Muscle of leg (tissue), 3 donors: ENCODE measurements at regions not wholly inside any gene's neighbourhood (a gene's known extent, or its start where the extent isn't known, plus 50 kb on each side); places are given as distances from the start of the nearest gene placed in this dataset.
A peak's percentile ranks its signal among the peaks of the same experiment; 100 is the strongest.

ENCODE experiments used
- DNase-seq: peaks from one replicate; pipeline ENCODE4 v3.0.0; 2013
- H3K27ac ChIP-seq: one replicate; pipeline ENCODE4 v1.5.1; 2013; ENCODE audit warnings: mild to moderate bottlenecking, low read length, control low read depth
- H3K27me3 ChIP-seq: one replicate; pipeline ENCODE4 v1.6.1; 2013; ENCODE audit warnings: low read length; ENCODE audit not compliant: control insufficient read depth, insufficient read depth
- H3K36me3 ChIP-seq: one replicate; pipeline ENCODE4 v1.6.1; 2013; ENCODE audit warnings: low read length; ENCODE audit not compliant: control insufficient read depth, insufficient read depth
- H3K4me1 ChIP-seq: one replicate; pipeline ENCODE4 v1.6.1; 2013; ENCODE audit warnings: low read length; ENCODE audit not compliant: control insufficient read depth, insufficient read depth
- H3K4me3 ChIP-seq: one replicate; pipeline ENCODE4 v1.5.1; 2013; ENCODE audit warnings: low read length, control low read depth
- H3K9me3 ChIP-seq: replicated peaks from 2 replicates; pipeline ENCODE4 v1.6.1; 2013; ENCODE audit warnings: low read depth, low read length; ENCODE audit not compliant: control insufficient read depth
- WGBS: methylation state at CpG from one replicate; pipeline ENCODE4 v1.1.5; 2013; ENCODE audit warnings: missing lambda C conversion rate; ENCODE audit not compliant: insufficient coverage; 5-methylcytosine and 5-hydroxymethylcytosine counted together

DNA sequence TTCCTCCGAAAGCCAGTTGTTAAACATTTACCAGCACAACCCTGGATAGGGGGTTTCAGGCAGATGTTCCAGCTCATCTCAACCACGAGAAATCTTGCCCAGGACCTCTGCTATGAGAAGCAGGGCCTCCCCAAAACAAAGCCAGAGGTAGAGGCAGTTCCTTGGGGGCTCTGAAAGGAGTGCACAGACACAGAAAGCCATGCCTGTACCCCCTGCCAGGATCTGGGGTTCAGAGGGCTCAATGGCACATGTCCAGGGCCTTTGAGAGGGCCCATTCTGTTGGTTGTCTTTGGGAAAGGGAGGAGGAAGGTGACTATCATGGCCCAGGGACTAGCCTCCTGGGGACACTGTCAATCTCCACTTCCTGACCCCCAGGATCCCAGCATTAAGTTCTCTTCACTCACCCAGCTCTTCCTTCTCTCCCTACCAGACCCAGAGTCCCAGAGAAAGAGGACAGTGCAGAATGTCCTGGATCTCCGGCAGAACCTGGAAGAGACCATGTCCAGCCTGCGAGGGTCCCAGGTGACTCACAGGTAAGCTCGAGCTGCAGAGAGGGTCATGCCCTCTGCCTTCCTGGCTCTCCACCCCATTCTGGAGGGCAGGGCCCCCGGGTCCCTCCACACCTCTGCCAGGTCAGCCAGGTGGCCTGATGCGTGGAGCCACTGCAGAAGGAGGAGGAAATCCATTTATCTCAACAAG lies 116.4 kb upstream of the IPO9 start:
- no peak overlapping the region for H3K4me3 ChIP-seq
- no peaks in the 10 kb centered on the region for H3K27me3 ChIP-seq
- no peak overlapping the region for H3K27ac ChIP-seq
- peaks cover 69% of the 10 kb centered on the region for H3K4me1 ChIP-seq
- WGBS: 81% methylated on average over 4 of the region's 7 CpGs
- no peak for DNase-seq
- peaks cover 38% of the 10 kb centered on the region for H3K36me3 ChIP-seq
- H3K9me3 ChIP-seq: no peaks in the 10 kb centered on the region

DNA sequence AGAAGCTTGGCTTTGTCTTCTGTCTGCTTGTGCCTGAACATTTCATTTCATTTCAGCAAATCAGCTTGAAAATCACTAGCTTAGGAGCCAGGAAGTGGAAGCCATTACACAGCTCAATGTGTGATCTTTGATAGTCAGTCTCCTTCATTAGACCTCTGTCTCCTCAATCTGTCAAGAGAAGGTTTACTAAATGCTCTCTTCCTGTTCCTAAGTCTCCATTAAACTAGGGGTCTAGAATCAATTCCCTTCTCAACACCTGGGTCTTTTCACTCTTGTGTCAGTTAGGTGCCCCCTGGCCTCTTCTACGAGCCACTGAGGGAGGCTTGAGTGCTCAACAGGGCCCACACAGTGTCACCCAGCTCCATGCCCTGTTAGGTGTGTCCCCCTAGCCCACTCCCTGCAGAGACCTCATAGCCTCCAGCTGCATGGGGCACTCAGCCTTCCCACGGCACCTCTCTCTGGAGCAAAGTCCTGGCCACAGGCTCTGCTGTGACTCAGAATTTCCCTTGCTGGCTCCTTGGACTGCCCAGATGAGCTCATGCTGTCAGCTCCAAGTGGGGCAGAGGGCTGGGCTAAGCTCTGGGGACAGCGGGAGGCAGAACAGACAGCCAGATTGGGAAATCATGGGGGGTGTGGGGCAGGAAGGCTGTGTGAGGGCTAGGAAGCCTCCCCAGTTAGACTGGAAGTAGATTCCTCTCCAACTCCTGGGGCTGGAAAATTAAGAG lies 115.7 kb upstream of the IPO9 start:
- Histone ChIP-seq H3K4me3 (no peak overlapping the region), H3K27ac (peak overlapping the region; percentile 57), H3K4me1 (peaks cover 62% of the 10 kb centered on the region), H3K9me3 (no peaks in the 10 kb centered on the region), H3K27me3 (no peaks in the 10 kb centered on the region), H3K36me3 (peaks cover 43% of the 10 kb centered on the region)
- 73% methylated on average over 1 of the region's 3 CpGs for WGBS
- peak; percentile 87 for DNase-seq

DNA sequence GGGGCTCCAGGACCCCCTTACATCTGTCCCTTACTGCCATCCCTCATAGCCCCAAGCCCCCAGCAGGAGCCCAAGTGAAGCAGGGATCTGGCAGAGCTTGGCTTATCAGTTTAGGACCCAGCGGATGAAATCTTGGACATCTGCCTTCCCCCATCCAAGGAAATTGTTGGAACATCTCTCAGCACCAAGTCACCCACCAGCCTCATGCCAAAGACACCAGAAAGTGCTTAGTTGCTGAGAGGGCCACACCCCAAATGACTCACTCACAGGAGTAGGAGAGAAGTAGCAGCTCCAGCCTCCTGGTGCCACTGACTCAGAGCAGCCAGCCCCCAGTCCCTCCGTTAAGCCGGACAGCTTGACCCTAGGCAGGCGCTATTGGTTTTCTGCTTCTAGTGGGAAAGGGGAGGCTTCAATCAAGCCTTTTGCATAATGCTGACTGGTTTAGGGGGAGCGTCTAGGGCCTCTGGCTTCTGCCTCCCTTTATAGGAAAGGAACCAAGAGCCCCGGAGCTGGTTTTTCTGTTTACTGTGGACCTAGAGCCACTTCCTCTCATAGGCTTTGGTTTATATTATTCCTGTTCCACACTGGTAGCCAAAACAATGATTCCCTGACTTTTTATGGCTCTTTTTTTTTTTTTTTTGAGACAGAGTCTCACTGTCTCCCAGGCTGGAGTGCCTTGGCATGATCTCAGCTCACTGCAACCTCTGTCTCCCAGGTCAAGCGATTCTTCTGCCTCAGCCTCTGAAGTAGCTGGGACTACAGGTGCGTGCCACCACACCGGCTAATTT lies 114.2 kb upstream of the IPO9 start:
- DNase-seq: peak; percentile 70
- WGBS: 63% methylated on average over 5 of the region's 9 CpGs
- no peaks in the 10 kb centered on the region for H3K27me3 ChIP-seq
- H3K4me1 ChIP-seq: peaks cover 60% of the 10 kb centered on the region
- peaks cover 53% of the 10 kb centered on the region for H3K36me3 ChIP-seq
- H3K9me3 ChIP-seq: no peaks in the 10 kb centered on the region
- peak overlapping the region; percentile 29 for H3K27ac ChIP-seq
- no peak overlapping the region for H3K4me3 ChIP-seq

DNA sequence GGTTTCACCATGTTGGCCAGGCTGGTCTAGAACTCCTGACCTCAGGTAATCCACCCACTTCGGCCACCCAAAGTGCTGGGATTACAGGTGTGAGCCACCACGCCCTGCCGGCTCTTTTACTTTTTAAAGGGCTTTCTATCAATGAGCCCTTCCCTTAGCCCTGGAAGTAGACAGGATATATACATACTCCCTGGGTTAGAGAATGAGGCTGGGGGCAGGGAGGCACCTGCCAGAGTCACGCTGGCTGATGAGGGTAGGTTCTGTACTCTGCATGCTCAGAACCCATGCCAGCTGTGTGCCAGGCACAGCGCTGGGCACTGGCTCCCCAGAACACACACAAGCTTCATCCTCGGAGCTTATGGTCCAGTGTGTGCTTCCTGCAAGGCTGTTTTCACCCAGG lies 113.6 kb upstream of the IPO9 start:
- peaks cover 64% of the 10 kb centered on the region for H3K4me1 ChIP-seq
- 85% methylated on average over 4 of the region's 6 CpGs for WGBS
- no peak for DNase-seq
- no peaks in the 10 kb centered on the region for H3K27me3 ChIP-seq
- H3K36me3 ChIP-seq: peaks cover 56% of the 10 kb centered on the region
- no peaks in the 10 kb centered on the region for H3K9me3 ChIP-seq
- no peak overlapping the region for H3K4me3 ChIP-seq
- H3K27ac ChIP-seq: peak overlapping the region; percentile 29

DNA sequence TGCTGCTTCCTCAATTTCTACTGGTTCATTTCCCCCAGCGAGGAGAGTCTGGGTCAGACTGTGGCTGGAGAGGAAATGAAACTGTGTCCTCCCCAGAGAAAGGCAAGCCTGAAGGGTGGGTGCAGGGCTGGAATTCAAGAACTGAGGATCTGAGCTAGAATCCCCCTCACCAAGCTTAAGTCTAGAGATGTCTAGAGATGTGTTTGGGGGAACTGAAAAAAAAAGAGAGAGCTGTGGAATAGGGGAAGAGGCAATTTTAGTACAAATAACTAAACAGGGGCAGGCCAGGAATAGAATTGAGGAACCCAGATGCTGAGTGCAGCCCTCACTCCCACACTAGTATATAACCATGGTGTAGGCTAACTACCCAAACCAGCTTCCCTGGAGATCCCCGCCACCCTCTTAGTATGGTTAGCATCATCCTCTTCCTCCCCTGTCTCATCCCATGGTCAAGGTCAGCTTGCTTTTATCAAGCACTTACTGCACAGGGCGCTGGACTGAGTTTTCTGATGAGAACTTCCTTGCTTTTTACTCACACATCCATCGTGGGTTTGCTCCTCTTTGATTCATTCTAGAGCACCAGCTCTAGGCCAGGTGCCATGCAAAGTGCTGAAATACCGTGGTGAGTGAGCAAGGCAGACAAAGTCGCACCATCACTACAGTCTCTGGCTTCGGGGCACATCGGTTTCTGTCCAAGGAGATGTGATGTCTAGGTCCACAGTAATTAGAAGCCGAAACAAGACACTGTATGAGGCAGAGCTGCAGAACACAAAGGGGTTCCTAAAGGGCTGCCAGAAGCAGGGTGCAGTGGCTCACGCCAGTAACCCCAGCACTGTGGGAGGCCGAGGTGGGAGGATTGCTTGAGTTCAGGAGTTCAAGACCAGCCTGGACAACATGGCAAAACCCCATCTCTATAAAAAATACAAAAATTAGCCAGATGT lies 112.9 kb upstream of the IPO9 start:
- Histone ChIP-seq H3K4me1 (peaks cover 66% of the 10 kb centered on the region), H3K4me3 (no peak overlapping the region), H3K9me3 (no peaks in the 10 kb centered on the region), H3K27ac (peak overlapping the region; percentile 13), H3K27me3 (no peaks in the 10 kb centered on the region), H3K36me3 (peaks cover 56% of the 10 kb centered on the region)
- 80% methylated on average over 8 of the region's 11 CpGs for WGBS
- peak; percentile 81 for DNase-seq

DNA sequence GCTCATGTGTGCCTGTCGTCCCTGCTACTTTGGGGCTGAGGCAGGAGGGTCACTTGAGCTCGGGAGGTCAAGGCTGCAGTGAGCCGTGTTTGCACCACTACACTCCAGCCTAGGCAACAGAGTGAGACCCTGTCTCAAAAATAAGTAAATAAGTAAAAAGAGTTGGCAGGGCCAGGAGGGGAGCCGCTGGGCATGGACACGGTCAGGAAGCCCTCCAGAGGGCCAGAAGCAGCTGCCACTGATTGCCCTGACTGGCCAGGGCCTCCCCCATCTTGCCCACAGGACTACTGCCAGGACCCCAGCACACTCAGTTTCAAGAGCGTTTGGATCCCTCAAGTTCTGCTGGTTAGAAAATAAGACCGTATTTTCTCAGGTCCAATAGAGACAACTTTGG lies 112.2 kb upstream of the IPO9 start:
- Histone ChIP-seq H3K4me1 (peaks cover 64% of the 10 kb centered on the region), H3K4me3 (no peak overlapping the region), H3K36me3 (peaks cover 56% of the 10 kb centered on the region), H3K27me3 (no peaks in the 10 kb centered on the region), H3K27ac (no peak overlapping the region), H3K9me3 (no peaks in the 10 kb centered on the region)
- no peak for DNase-seq
- WGBS: 100% methylated on average over 1 of the region's 7 CpGs

- DNase-seq: no peak
- Histone ChIP-seq H3K9me3 (no peaks in the 10 kb centered on the region), H3K36me3 (peaks cover 56% of the 10 kb centered on the region), H3K27ac (no peak overlapping the region), H3K4me1 (peaks cover 59% of the 10 kb centered on the region), H3K27me3 (no peaks in the 10 kb centered on the region), H3K4me3 (no peak overlapping the region)
- 88% methylated on average over 1 of the region's 3 CpGs for WGBS
Observed at GRCh38 chr1:201717286-201717685, 111.7 kb upstream of the IPO9 start.

- Histone ChIP-seq H3K4me3 (no peak overlapping the region), H3K4me1 (peaks cover 48% of the 10 kb centered on the region), H3K9me3 (no peaks in the 10 kb centered on the region), H3K27me3 (no peaks in the 10 kb centered on the region), H3K36me3 (peaks cover 47% of the 10 kb centered on the region), H3K27ac (no peak overlapping the region)
- no peak for DNase-seq
- 93% methylated on average over 28 of the region's 36 CpGs for WGBS
Observed at GRCh38 chr1:201718346-201719202, 110.4 kb upstream of the IPO9 start.
